K562 (cell line): ENCODE measurements at regions not wholly inside any gene's neighbourhood (a gene's known extent, or its start where the extent isn't known, plus 50 kb on each side); places are given as distances from the start of the nearest gene placed in this dataset.

ENCODE experiments used
- ATAC-seq: fragments of 200-7000 bp; cut with Tn5 transposase; 3 replicates; pipeline ENCODE4 v1.9.1; 2020; ENCODE audit warnings: moderate library complexity
- BruUV-seq: library from RNA; stranded (reverse); fragments of 400-500 nt; replicated peaks from 2 replicates; lab custom pipeline; 2021; lab: Mats Ljungman, UMichigan
- CTCF ChIA-PET: fragments of 300-600 bp; formaldehyde crosslinking; extraction: SDS; loops from one replicate; lab custom pipeline; 2021; ENCODE audit warnings: low intra/inter-chr PET ratio; lab: Yijun Ruan, JAX
- POLR2A ChIA-PET: fragments of 300-600, 350-650 bp; sonication (Branson Sonifier 250); formaldehyde crosslinking; extraction: SDS; loops from one replicate; lab custom pipeline; 2021; ENCODE audit warnings: antibody characterized with exemption, inconsistent platforms; lab: Yijun Ruan, JAX
- DNase-seq, 4 experiments: peaks; one replicate each; pipeline versions ENCODE4 v3.0.0 to v3.0.0-alpha.2; 2011 to 2018; ENCODE audit warnings: low spot score in 3 of 4, mixed read lengths in 3 of 4; ENCODE audit errors: extremely low read depth in 1 of 4
- FAIRE-seq: peaks from 2 replicates; lab custom pipeline; 2011; peaks lifted over from hg19 to GRCh38; lab: Jason Lieb, UNC
- H2AFZ ChIP-seq: 2 replicates; pipeline ENCODE4 v1.6.0; 2011; ENCODE audit warnings: low read depth, low read length, control low read depth, inconsistent platforms
- H3K27ac ChIP-seq: fragments of 200-600 bp; 3 replicates; pipeline ENCODE4 v1.8.0; 2011; ENCODE audit warnings: low read depth, mild to moderate bottlenecking, control low read depth, inconsistent platforms, low read length, moderate library complexity, mixed read lengths; ENCODE audit errors: extremely low read depth
- H3K27me3 ChIP-seq, 2 experiments: fragments of 300-600 bp in 1 of 2; 2 replicates in 1 of 2; 3 replicates in 1 of 2; pipeline versions ENCODE4 v1.6.0 to v1.8.0; 2011; ENCODE audit warnings: inconsistent platforms in 2 of 2, low read length in 2 of 2, mild to moderate bottlenecking in 1 of 2, mixed read lengths in 1 of 2, moderate library complexity in 1 of 2; ENCODE audit not compliant: control insufficient read depth in 2 of 2, insufficient read depth in 2 of 2
- H3K36me3 ChIP-seq: fragments of 300-600 bp; 3 replicates; pipeline ENCODE4 v1.8.0; 2011; ENCODE audit warnings: mild to moderate bottlenecking, low read length, inconsistent platforms; ENCODE audit not compliant: control insufficient read depth, insufficient read depth
- H3K4me1 ChIP-seq, 2 experiments: fragments of 200-600 bp in 1 of 2; replicated peaks in 1 of 2; 2 replicates in 1 of 2; 3 replicates in 1 of 2; pipeline versions ENCODE4 v1.5.1 to v1.8.0; 2011; ENCODE audit warnings: inconsistent platforms in 2 of 2, low read length in 2 of 2, mild to moderate bottlenecking in 1 of 2, mixed read lengths in 1 of 2, moderate library complexity in 1 of 2; ENCODE audit not compliant: control insufficient read depth in 2 of 2, insufficient read depth in 2 of 2
- H3K4me2 ChIP-seq: 2 replicates; pipeline ENCODE4 v1.6.1; 2011; ENCODE audit warnings: low read length, control low read depth, inconsistent platforms, mixed read lengths; ENCODE audit not compliant: insufficient read depth
- H3K4me3 ChIP-seq: fragments of 200-600 bp; sonication (generic), shearing (Covaris generic); 2 replicates; pipeline ENCODE4 v1.5.1; 2016; ENCODE audit warnings: control low read depth, inconsistent platforms
- H3K79me2 ChIP-seq: fragments of 200-600 bp; 3 replicates; pipeline ENCODE4 v1.8.0; 2011; ENCODE audit warnings: low read length, inconsistent platforms; ENCODE audit not compliant: control insufficient read depth, insufficient read depth
- H3K9ac ChIP-seq, 2 experiments: 2 replicates each; pipeline versions ENCODE4 v1.6.0 to v1.6.1; 2011; ENCODE audit warnings: low read depth in 2 of 2, low read length in 2 of 2, control low read depth in 1 of 2, inconsistent platforms in 1 of 2, mild to moderate bottlenecking in 1 of 2, mixed read lengths in 1 of 2; ENCODE audit not compliant: insufficient read depth in 1 of 2
- H3K9me1 ChIP-seq: one replicate; pipeline ENCODE4 v1.6.0; 2011; ENCODE audit warnings: inconsistent platforms, mild to moderate bottlenecking, low read length, moderate library complexity; ENCODE audit not compliant: control insufficient read depth, insufficient read depth
- H3K9me3 ChIP-seq: replicated peaks from 2 replicates; pipeline ENCODE4 v1.5.1; 2011; ENCODE audit warnings: low read depth, low read length, inconsistent platforms; ENCODE audit not compliant: control insufficient read depth, insufficient read depth
- H4K20me1 ChIP-seq: replicated peaks from 2 replicates; pipeline ENCODE4 v1.6.1; 2011; ENCODE audit warnings: low read length, inconsistent platforms, mixed read lengths; ENCODE audit not compliant: control insufficient read depth, insufficient read depth
- BRF2 ChIP-seq: IDR thresholded peaks from 3 replicates; pipeline ENCODE4 v1.6.1; 2011; ENCODE audit warnings: borderline replicate concordance, mild to moderate bottlenecking; ENCODE audit not compliant: insufficient read length, insufficient read depth
- MCM3 ChIP-seq: fragments of 450-650 bp; IDR thresholded peaks from 2 replicates; pipeline ENCODE4 v1.6.1; 2016
- NR3C1 ChIP-seq: sonication (generic); formaldehyde crosslinking; IDR thresholded peaks from 2 replicates; pipeline ENCODE4 v1.8.1; 2022; ENCODE audit warnings: missing genetic modification reagents
- RAD21 ChIP-seq, 2 experiments: fragments of 250-450 bp in 1 of 2; fragments of 450-650 bp in 1 of 2; sonication (Bioruptor Pico) in 1 of 2; formaldehyde crosslinking in 1 of 2; IDR thresholded peaks in 1 of 2; conservative IDR thresholded peaks in 1 of 2; 2 replicates each; pipeline versions ENCODE4 v1.4.0 to v1.8.0; 2020 to 2022; ENCODE audit warnings: mild to moderate bottlenecking in 2 of 2, moderate library complexity in 1 of 2
- SRSF3 ChIP-seq: fragments of 200-400 bp; formaldehyde crosslinking; IDR thresholded peaks from 2 replicates; pipeline ENCODE4 v1.6.1; 2016; ENCODE audit warnings: mild to moderate bottlenecking, low read length, moderate library complexity; ENCODE audit not compliant: insufficient read depth
- in situ Hi-C: fragments of 300-500 bp; cut with MboI; formaldehyde crosslinking; loops from 4 replicates; pipeline ENCODE4 v1.15.0; 2018; ENCODE audit warnings: inconsistent platforms, mixed read lengths
- intact Hi-C: fragments of 100-400 bp; cut with micrococcal nuclease; formaldehyde crosslinking; loops from 2 replicates; pipeline ENCODE4 v1.14.2; 2022
- TF ChIP-seq, protein P1 (sequence below), 3 experiments: IDR thresholded peaks in 2 of 3; conservative IDR thresholded peaks in 1 of 3; 2 replicates each; pipeline ENCODE4 v1.5.1; 2011 to 2012; ENCODE audit warnings: low read length in 3 of 3, mild to moderate bottlenecking in 3 of 3, control low read depth in 2 of 3, improper control_type of control experiment in 1 of 3, inconsistent platforms in 1 of 3, low read depth in 1 of 3, mixed read lengths in 1 of 3, moderate library complexity in 1 of 3; ENCODE audit not compliant: insufficient read depth in 2 of 3

- TF ChIP-seq BRF2 (no peak), MCM3 (no peak), NR3C1 (no peak)
These were observed 252.4 kb upstream of the DUSP10 start (continued) for GRCh38 chr1:221994274-221994698.

GRCh38 chr1:221993444-221993948 is 251.6 kb upstream of the DUSP10 start:
- in situ Hi-C loops = no loop called here

More at GRCh38 chr1:221993444-221993948, 251.6 kb upstream of the DUSP10 start:
- Histone ChIP-seq H4K20me1 (no peaks in the 10 kb centered on the region), H3K4me3 (no peak overlapping the region), H3K27ac (no peak overlapping the region), H3K4me1 (peaks cover 0 to 5% of the 10 kb centered on the region in 2 experiments; a peak in 2 of 5 replicates), H3K9me1 (no peaks in the 10 kb centered on the region), H3K36me3 (no peaks in the 10 kb centered on the region), H3K27me3 (no peaks in the 10 kb centered on the region), H3K4me2 (no peak overlapping the region), H3K79me2 (no peaks in the 10 kb centered on the region), H3K9ac (no peak overlapping the region), H2AFZ (no peak overlapping the region), H3K9me3 (no peaks in the 10 kb centered on the region)
- no TSS peak for BruUV-seq
- POLR2A ChIA-PET = interaction anchor here (0.7 kb wide), 1 partner anchor 27 kb away, joined by 3 read pairs; no protein-coding TSS in a partner anchor
- no peak for TF ChIP-seq SRSF3
- peak in 1 of 2 experiments; percentile 45; a peak in 2 of 4 replicates for TF ChIP-seq RAD21 (CRISPR knock-in tag; conservative IDR thresholded peaks at IDR 0.05 in 1 of 2, IDR thresholded peaks at IDR 0.05 in 1 of 2)
- TF ChIP-seq, protein P1, sequence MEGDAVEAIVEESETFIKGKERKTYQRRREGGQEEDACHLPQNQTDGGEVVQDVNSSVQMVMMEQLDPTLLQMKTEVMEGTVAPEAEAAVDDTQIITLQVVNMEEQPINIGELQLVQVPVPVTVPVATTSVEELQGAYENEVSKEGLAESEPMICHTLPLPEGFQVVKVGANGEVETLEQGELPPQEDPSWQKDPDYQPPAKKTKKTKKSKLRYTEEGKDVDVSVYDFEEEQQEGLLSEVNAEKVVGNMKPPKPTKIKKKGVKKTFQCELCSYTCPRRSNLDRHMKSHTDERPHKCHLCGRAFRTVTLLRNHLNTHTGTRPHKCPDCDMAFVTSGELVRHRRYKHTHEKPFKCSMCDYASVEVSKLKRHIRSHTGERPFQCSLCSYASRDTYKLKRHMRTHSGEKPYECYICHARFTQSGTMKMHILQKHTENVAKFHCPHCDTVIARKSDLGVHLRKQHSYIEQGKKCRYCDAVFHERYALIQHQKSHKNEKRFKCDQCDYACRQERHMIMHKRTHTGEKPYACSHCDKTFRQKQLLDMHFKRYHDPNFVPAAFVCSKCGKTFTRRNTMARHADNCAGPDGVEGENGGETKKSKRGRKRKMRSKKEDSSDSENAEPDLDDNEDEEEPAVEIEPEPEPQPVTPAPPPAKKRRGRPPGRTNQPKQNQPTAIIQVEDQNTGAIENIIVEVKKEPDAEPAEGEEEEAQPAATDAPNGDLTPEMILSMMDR (IDR thresholded peaks at IDR 0.05 in 2 of 3, conservative IDR thresholded peaks at IDR 0.05 in 1 of 3; ENCODE audit: insufficient read depth in 2 of 3, low read depth in 1 of 3, low read length in 3 of 3) = peak in 2 of 3 experiments; percentile 23 to 25; a peak in 2 of 6 replicates
- CTCF ChIA-PET = no interaction called here
- FAIRE-seq (no peak), ATAC-seq (peak; percentile 44; the same call in 1 of the 3 replicates), DNase-seq (peak in 1 of 4 experiments; percentile 18)
- intact Hi-C loops = no loop called here
